BLaER1 treated with 17β-estradiol and CSF1 and Interleukin-3, amounts not matched to agents 10 nM and 100 nM (cell line): ENCODE measurements at regions not wholly inside any gene's neighbourhood (a gene's known extent, or its start where the extent isn't known, plus 50 kb on each side); places are given as distances from the start of the nearest gene placed in this dataset.
A peak's percentile ranks its signal among the peaks of the same experiment; 100 is the strongest.

ENCODE experiments used
- H3K27ac ChIP-seq, 11 experiments: shearing (Covaris generic); formaldehyde crosslinking; 2 replicates each; pipeline ENCODE4 v1.8.1; 2022
- H3K27me3 ChIP-seq, 11 experiments: shearing (Covaris generic); formaldehyde crosslinking; 2 replicates each; pipeline ENCODE4 v1.8.1; 2022
- H3K36me3 ChIP-seq, 11 experiments: shearing (Covaris generic); formaldehyde crosslinking; 2 replicates each; pipeline ENCODE4 v1.8.1; 2022
- H3K4me1 ChIP-seq, 10 experiments: shearing (Covaris generic); formaldehyde crosslinking; 2 replicates each; pipeline ENCODE4 v1.8.1; 2022
- H3K4me2 ChIP-seq, 11 experiments: shearing (Covaris generic); formaldehyde crosslinking; 2 replicates each; pipeline ENCODE4 v1.8.1; 2022
- H3K4me3 ChIP-seq, 10 experiments: shearing (Covaris generic); formaldehyde crosslinking; 2 replicates each; pipeline ENCODE4 v1.8.1; 2022
- H3K9ac ChIP-seq, 11 experiments: shearing (Covaris generic); formaldehyde crosslinking; 2 replicates each; pipeline ENCODE4 v1.8.1; 2022
- H3K9me3 ChIP-seq, 11 experiments: shearing (Covaris generic); formaldehyde crosslinking; replicated peaks in 1 of 11; 2 replicates each; pipeline ENCODE4 v1.8.1; 2022
- H4K20me1 ChIP-seq, 11 experiments: shearing (Covaris generic); formaldehyde crosslinking; 2 replicates each; pipeline ENCODE4 v1.8.1; 2022
- Cebpa-rat ChIP-seq, 11 experiments: shearing (Covaris generic); IDR thresholded peaks; 2 replicates each; pipeline ENCODE4 v1.8.1; 2022

- Histone ChIP-seq H3K4me2 (no peak overlapping the region), H4K20me1 (no peaks in the 10 kb centered on the region), H3K36me3 (no peaks in the 10 kb centered on the region), H3K9me3 (no peaks in the 10 kb centered on the region), H3K27ac (no peak overlapping the region), H3K4me1 (peaks cover 0 to 14% (median 9%) of the 10 kb centered on the region in 10 experiments; a peak in 10 of 20 replicates), H3K4me3 (no peak overlapping the region), H3K27me3 (no peaks in the 10 kb centered on the region), H3K9ac (no peak overlapping the region)
- no peak for TF ChIP-seq Cebpa-rat (IDR thresholded peaks at IDR 0.05)
Observed at GRCh38 chr14:48751293-48751692, 834.9 kb downstream of the RPS29 start.

GRCh38 chr14:48748151-48748675, 838.0 kb downstream of the RPS29 start:
- no peak for TF ChIP-seq Cebpa-rat (IDR thresholded peaks at IDR 0.05)
- no peaks in the 10 kb centered on the region for H3K36me3 ChIP-seq
- H4K20me1 ChIP-seq: no peaks in the 10 kb centered on the region
- no peak overlapping the region for H3K4me3 ChIP-seq
- H3K4me2 ChIP-seq: peak overlapping the region in 5 of 11 experiments; percentile 4 to 40 (median 22); a peak in 5 of 22 replicates
- H3K4me1 ChIP-seq: peaks cover 0 to 14% (median 9%) of the 10 kb centered on the region in 10 experiments; a peak in 10 of 20 replicates
- H3K27me3 ChIP-seq: no peaks in the 10 kb centered on the region
- H3K27ac ChIP-seq: no peak overlapping the region
- no peak overlapping the region for H3K9ac ChIP-seq
- H3K9me3 ChIP-seq: no peaks in the 10 kb centered on the region

DNA sequence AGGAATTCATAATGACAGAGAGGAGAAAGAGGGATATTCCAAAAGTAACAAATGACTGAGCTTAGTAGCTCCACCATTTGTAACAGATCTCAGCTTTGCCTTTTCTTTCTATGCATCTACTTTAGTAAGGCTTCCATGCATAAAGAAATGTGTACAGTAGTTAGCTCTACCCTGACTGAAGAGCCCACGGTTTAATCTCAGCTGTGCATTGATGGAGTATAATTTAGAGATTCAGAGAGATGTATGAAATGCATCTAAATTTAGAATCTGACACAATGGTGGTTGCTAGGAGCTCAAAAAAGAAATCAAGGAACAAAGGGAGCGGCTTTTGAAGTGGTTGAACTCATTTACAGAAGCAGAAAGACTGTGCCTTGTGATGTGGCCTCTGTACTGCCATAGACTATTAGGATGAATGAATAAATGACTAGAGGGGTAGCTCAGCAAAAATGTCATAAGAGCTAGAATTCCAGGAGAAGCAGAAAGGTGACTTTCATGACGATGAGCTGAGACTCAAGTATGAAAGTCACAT, 838.6 kb downstream of the RPS29 start:
- Histone ChIP-seq H3K9me3 (no peaks in the 10 kb centered on the region), H3K36me3 (no peaks in the 10 kb centered on the region), H4K20me1 (no peaks in the 10 kb centered on the region), H3K4me2 (peak overlapping the region in 6 of 11 experiments; percentile 4 to 40 (median 21); a peak in 7 of 22 replicates), H3K4me1 (peaks cover 0 to 14% (median 9%) of the 10 kb centered on the region in 10 experiments; a peak in 10 of 20 replicates), H3K27me3 (no peaks in the 10 kb centered on the region), H3K27ac (no peak overlapping the region), H3K4me3 (no peak overlapping the region), H3K9ac (no peak overlapping the region)
- no peak for TF ChIP-seq Cebpa-rat (IDR thresholded peaks at IDR 0.05)

GRCh38 chr14:48744202-48744601, 842.0 kb downstream of the RPS29 start:
- no peaks in the 10 kb centered on the region for H3K27me3 ChIP-seq
- no peak for TF ChIP-seq Cebpa-rat (IDR thresholded peaks at IDR 0.05)

DNA sequence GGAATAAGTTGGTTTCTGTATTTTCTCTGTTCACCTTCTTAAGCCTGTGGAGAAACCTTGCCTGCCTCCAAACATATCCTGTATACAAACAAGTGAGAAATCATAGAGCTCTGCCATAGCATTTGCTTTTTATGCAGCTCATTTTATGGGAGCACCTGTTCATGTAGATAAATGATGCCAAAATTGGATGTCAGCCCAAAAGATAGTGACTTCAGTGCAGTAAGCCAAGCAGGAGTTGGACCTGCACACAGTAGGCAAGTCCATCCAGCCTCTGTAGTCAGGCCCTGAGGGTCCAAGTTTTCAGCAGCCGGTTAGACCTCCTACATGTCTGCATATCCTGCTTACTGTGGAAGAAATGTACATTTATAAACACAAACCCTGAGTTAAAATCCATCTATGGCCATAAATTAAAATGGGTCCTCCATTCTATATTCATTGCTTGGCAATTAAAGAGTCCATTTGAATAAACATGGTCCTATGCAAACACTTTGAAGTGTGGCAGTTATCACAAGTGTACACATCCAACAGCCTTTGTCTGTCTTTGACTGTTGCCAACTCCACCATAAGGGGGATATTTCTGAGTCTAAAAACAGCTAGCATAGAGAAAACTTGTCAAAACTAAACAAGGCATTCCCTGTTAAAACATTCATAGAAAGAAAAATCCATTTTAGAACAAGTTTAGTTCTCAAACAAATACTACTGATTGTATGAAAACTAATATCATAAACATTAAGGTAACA, 847.8 kb downstream of the RPS29 start:
- Histone ChIP-seq H3K4me2 (no peak overlapping the region), H3K4me1 (peaks cover 0 to 4% (median 0%) of the 10 kb centered on the region in 10 experiments; a peak in 1 of 20 replicates), H3K9ac (no peak overlapping the region), H3K4me3 (no peak overlapping the region), H4K20me1 (no peaks in the 10 kb centered on the region; a peak in 1 of 22 replicates), H3K36me3 (peaks cover 0 to 4% (median 0%) of the 10 kb centered on the region in 11 experiments; a peak in 1 of 22 replicates), H3K27me3 (no peaks in the 10 kb centered on the region), H3K27ac (no peak overlapping the region), H3K9me3 (peaks cover 14 to 26% (median 21%) of the 10 kb centered on the region in 11 experiments)
- no peak for TF ChIP-seq Cebpa-rat (IDR thresholded peaks at IDR 0.05)

More at GRCh38 chr14:48744202-48744601, 842.0 kb downstream of the RPS29 start:
- H3K36me3 ChIP-seq: no peaks in the 10 kb centered on the region
- H3K4me1 ChIP-seq: peaks cover 0 to 14% (median 9%) of the 10 kb centered on the region in 10 experiments; a peak in 10 of 20 replicates
- H3K4me3 ChIP-seq: no peak overlapping the region
- no peak overlapping the region for H3K9ac ChIP-seq
- no peak overlapping the region for H3K4me2 ChIP-seq
- no peaks in the 10 kb centered on the region; a peak in 1 of 22 replicates for H4K20me1 ChIP-seq
- no peaks in the 10 kb centered on the region for H3K9me3 ChIP-seq
- H3K27ac ChIP-seq: no peak overlapping the region

- Histone ChIP-seq H3K4me1 (peaks cover 0 to 4% (median 0%) of the 10 kb centered on the region in 10 experiments; a peak in 1 of 20 replicates), H3K4me2 (no peak overlapping the region), H3K9me3 (peaks cover 16 to 28% (median 22%) of the 10 kb centered on the region in 11 experiments), H3K4me3 (no peak overlapping the region), H3K9ac (no peak overlapping the region), H3K36me3 (peaks cover 0 to 4% (median 0%) of the 10 kb centered on the region in 11 experiments; a peak in 1 of 22 replicates), H4K20me1 (no peaks in the 10 kb centered on the region; a peak in 1 of 22 replicates), H3K27ac (no peak overlapping the region), H3K27me3 (no peaks in the 10 kb centered on the region)
- TF ChIP-seq Cebpa-rat (IDR thresholded peaks at IDR 0.05): no peak
Observed at GRCh38 chr14:48735607-48736006, 850.6 kb downstream of the RPS29 start.

DNA sequence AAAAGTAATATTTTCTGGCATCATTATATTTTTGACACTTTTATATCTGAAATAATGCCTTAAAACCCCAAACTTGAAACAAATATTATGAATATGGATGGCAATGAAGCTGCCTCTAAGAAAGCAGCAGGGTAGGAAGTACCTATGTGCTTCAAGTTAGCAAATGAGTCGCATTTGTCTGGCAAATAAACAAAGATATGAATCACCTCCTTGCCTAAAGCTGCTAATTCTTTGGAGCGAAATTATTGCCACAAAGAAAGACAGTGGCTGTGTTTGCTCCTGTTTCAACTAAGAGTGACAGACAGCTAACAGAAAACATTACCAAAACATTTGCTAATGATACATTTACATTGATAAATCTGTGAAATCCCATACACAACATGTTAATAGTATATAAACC, 854.9 kb downstream of the RPS29 start:
- H3K27ac ChIP-seq: no peak overlapping the region
- peaks cover 0 to 4% (median 0%) of the 10 kb centered on the region in 11 experiments; a peak in 1 of 22 replicates for H3K36me3 ChIP-seq
- peaks cover 0 to 4% (median 0%) of the 10 kb centered on the region in 10 experiments; a peak in 1 of 20 replicates for H3K4me1 ChIP-seq
- peaks cover 16 to 28% (median 22%) of the 10 kb centered on the region in 11 experiments for H3K9me3 ChIP-seq
- no peak for TF ChIP-seq Cebpa-rat (IDR thresholded peaks at IDR 0.05)
- no peak overlapping the region for H3K4me3 ChIP-seq
- no peak overlapping the region for H3K4me2 ChIP-seq
- no peaks in the 10 kb centered on the region for H4K20me1 ChIP-seq
- H3K27me3 ChIP-seq: no peaks in the 10 kb centered on the region
- H3K9ac ChIP-seq: no peak overlapping the region

DNA sequence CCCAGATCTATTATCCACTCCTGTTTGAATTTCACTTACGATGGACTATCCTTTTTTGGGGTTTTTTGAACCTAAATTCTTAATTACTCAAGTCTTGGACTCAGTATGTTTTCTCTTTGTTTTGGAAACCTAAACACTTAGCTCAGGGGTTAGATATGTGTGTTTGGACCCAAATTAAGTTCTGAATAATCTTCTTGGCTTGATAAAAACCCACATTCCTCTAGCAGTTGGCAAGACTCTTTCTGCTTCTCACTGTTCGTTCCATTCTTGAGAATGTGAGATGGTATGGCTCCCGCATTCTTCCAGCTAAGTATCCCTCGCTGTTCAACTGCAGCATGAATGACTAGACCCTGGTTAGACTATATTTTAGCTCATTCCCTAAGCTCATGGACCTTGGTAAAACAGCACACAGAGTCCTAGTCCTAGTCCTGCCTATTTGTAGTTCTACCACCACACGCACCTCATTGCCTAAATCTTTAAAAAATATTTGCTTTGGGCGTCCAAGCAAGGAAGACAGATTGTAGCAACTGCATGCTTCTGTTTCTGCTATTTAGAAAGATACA, 860.0 kb downstream of the RPS29 start:
- no peaks in the 10 kb centered on the region for H4K20me1 ChIP-seq
- no peaks in the 10 kb centered on the region for H3K27me3 ChIP-seq
- no peaks in the 10 kb centered on the region for H3K36me3 ChIP-seq
- no peak for TF ChIP-seq Cebpa-rat (IDR thresholded peaks at IDR 0.05)
- H3K27ac ChIP-seq: no peak overlapping the region
- no peak overlapping the region for H3K4me2 ChIP-seq
- no peaks in the 10 kb centered on the region for H3K9me3 ChIP-seq
- H3K4me1 ChIP-seq: no peaks in the 10 kb centered on the region
- H3K9ac ChIP-seq: no peak overlapping the region
- no peak overlapping the region for H3K4me3 ChIP-seq

- no peak for TF ChIP-seq Cebpa-rat (IDR thresholded peaks at IDR 0.05)
- Histone ChIP-seq H3K9me3 (no peaks in the 10 kb centered on the region), H3K27ac (no peak overlapping the region), H3K4me3 (no peak overlapping the region), H3K4me2 (no peak overlapping the region), H3K36me3 (no peaks in the 10 kb centered on the region), H3K27me3 (no peaks in the 10 kb centered on the region), H3K4me1 (no peaks in the 10 kb centered on the region), H3K9ac (no peak overlapping the region), H4K20me1 (no peaks in the 10 kb centered on the region)
Observed at GRCh38 chr14:48725051-48725734, 861.0 kb downstream of the RPS29 start.
